Upper lobe of left lung (tissue), 4 donors: ENCODE measurements at regions not wholly inside any gene's neighbourhood (a gene's known extent, or its start where the extent isn't known, plus 50 kb on each side); places are given as distances from the start of the nearest gene placed in this dataset.

Experiments used
- CTCF ChIP-seq, 6 experiments: fragments of 450-650 bp in 4 of 6; fragments of 200-600 bp in 2 of 6; sonication (generic) in 2 of 6; IDR thresholded peaks; one replicate each; pipeline ENCODE4 v1.5.1; 2016 to 2019; ENCODE audit warnings: antibody characterized with exemption in 6 of 6
- POLR2A ChIP-seq, 4 donors: fragments of 450-650 bp; IDR thresholded peaks; one replicate each; pipeline ENCODE4 v1.5.1; 2016 to 2017; ENCODE audit warnings: antibody characterized with exemption in 4 of 4, mild to moderate bottlenecking in 2 of 4

DNA sequence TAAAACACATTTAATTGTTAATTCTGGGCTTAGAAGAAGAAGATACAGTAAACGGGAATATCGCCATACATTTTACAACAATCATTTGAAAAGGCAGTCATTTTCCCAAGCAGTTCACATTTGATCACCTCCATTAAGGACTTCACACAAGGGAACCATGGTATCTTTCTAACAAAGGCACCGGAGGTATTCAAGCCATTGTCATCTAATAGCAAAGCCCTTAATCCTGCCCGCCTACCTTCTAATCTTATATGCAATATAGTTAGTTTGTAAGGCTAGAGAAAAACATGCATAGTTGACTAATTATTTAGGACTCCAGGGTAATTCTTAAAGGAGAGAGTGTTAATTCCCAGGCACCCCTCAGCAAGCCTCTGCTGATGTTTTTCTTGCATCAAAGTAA lies 83.1 kb downstream of the MRPL32 start:
- no peak for TF ChIP-seq CTCF (IDR thresholded peaks at IDR 0.05)
- TF ChIP-seq POLR2A (IDR thresholded peaks at IDR 0.05): no peak
